ENCODE measurements at regions not wholly inside any gene's neighbourhood (a gene's known extent, or its start where the extent isn't known, plus 50 kb on each side); places are given as distances from the start of the nearest gene placed in this dataset.

GRCh38 chr2:114034742-114035141, 144.9 kb downstream of the ACTR3 start:
- TF ChIP-seq TAF1 (IDR thresholded peaks at IDR 0.05; ENCODE audit: borderline replicate concordance, insufficient read depth, low read length): no peak
- TF ChIP-seq, protein P1, sequence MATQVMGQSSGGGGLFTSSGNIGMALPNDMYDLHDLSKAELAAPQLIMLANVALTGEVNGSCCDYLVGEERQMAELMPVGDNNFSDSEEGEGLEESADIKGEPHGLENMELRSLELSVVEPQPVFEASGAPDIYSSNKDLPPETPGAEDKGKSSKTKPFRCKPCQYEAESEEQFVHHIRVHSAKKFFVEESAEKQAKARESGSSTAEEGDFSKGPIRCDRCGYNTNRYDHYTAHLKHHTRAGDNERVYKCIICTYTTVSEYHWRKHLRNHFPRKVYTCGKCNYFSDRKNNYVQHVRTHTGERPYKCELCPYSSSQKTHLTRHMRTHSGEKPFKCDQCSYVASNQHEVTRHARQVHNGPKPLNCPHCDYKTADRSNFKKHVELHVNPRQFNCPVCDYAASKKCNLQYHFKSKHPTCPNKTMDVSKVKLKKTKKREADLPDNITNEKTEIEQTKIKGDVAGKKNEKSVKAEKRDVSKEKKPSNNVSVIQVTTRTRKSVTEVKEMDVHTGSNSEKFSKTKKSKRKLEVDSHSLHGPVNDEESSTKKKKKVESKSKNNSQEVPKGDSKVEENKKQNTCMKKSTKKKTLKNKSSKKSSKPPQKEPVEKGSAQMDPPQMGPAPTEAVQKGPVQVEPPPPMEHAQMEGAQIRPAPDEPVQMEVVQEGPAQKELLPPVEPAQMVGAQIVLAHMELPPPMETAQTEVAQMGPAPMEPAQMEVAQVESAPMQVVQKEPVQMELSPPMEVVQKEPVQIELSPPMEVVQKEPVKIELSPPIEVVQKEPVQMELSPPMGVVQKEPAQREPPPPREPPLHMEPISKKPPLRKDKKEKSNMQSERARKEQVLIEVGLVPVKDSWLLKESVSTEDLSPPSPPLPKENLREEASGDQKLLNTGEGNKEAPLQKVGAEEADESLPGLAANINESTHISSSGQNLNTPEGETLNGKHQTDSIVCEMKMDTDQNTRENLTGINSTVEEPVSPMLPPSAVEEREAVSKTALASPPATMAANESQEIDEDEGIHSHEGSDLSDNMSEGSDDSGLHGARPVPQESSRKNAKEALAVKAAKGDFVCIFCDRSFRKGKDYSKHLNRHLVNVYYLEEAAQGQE (IDR thresholded peaks at IDR 0.05; ENCODE audit: insufficient read depth in 1 of 2, low read depth in 2 of 2, low read length in 2 of 2): no peak
